HCT116 (cell line): ENCODE measurements at regions not wholly inside any gene's neighbourhood (a gene's known extent, or its start where the extent isn't known, plus 50 kb on each side); places are given as distances from the start of the nearest gene placed in this dataset.

Experiments used
- ATAC-seq: fragments of 200-7000 bp; cut with Tn5 transposase; 2 replicates; pipeline ENCODE4 v1.9.1; 2020; ENCODE audit warnings: mild to moderate bottlenecking, moderate library complexity
- BruUV-seq: library from RNA; stranded (reverse); fragments of 400-500 nt; replicated peaks from 2 replicates; lab custom pipeline; 2021; lab: Mats Ljungman, UMichigan
- CTCF ChIA-PET: fragments of 300-600 bp; sonication (Branson Sonifier 250); formaldehyde crosslinking; loops from one replicate; lab custom pipeline; 2021; ENCODE audit warnings: antibody characterized with exemption; lab: Charles Lee
- POLR2A ChIA-PET: fragments of 300-600, 350-600 bp; sonication (Branson Sonifier 250); formaldehyde crosslinking; loops from one replicate; lab custom pipeline; 2021; ENCODE audit warnings: antibody characterized with exemption; lab: Charles Lee
- RAD21 ChIA-PET, 2 experiments: fragments of 300-600 bp; sonication (Branson Sonifier 250); formaldehyde crosslinking; loops; one replicate each; lab custom pipeline; 2023; ENCODE audit warnings: low total read pairs in 2 of 2; ENCODE audit not compliant: uncharacterized antibody in 2 of 2, unreplicated experiment in 2 of 2, low non-redundant PET in 1 of 2; lab: Charles Lee
- DNase-seq: peaks from one replicate; pipeline ENCODE4 v3.0.0-alpha.2; 2010; ENCODE audit warnings: low read depth, low spot score
- H2AFZ ChIP-seq: fragments of 200-600 bp; shearing (Covaris generic), sonication (generic); 2 replicates; pipeline ENCODE4 v1.6.1; 2017; ENCODE audit warnings: low read depth, mixed run types, mixed read lengths, antibody characterized with exemption, low read length; ENCODE audit not compliant: poor library complexity, severe bottlenecking
- H3K27ac ChIP-seq: 2 replicates; pipeline ENCODE4 v1.5.1; 2012; ENCODE audit warnings: low read depth, low read length
- H3K27me3 ChIP-seq: fragments of 200-600 bp; sonication (generic); 2 replicates; pipeline ENCODE4 v1.6.1; 2016; ENCODE audit warnings: mixed run types, low read length, mixed read lengths; ENCODE audit not compliant: insufficient read depth
- H3K36me3 ChIP-seq, 2 experiments: fragments of 200-500 bp in 1 of 2; fragments of 200-600 bp in 1 of 2; sonication (Bioruptor generic) in 1 of 2; sonication (generic) in 1 of 2; 2 replicates each; pipeline versions ENCODE4 v1.5.1 to v1.6.1; 2014 to 2016; ENCODE audit warnings: low read length in 2 of 2, inconsistent platforms in 1 of 2, mixed read lengths in 1 of 2, mixed run types in 1 of 2; ENCODE audit not compliant: insufficient read depth in 2 of 2, control insufficient read depth in 1 of 2
- H3K4me1 ChIP-seq, 2 experiments: fragments of 200-600 bp in 1 of 2; sonication (generic) in 1 of 2; 2 replicates each; pipeline versions ENCODE4 v1.5.1 to v1.6.1; 2012 to 2017; ENCODE audit warnings: low read length in 2 of 2, inconsistent platforms in 1 of 2, mild to moderate bottlenecking in 1 of 2, mixed read lengths in 1 of 2, mixed run types in 1 of 2, moderate library complexity in 1 of 2; ENCODE audit not compliant: insufficient read depth in 2 of 2, control insufficient read depth in 1 of 2
- H3K4me2 ChIP-seq: fragments of 200-600 bp; sonication (generic); 2 replicates; pipeline ENCODE4 v1.6.1; 2017; ENCODE audit warnings: mixed run types, low read length, mixed read lengths
- H3K4me3 ChIP-seq, 2 experiments: fragments of 200-600 bp in 1 of 2; sonication (generic) in 1 of 2; replicated peaks in 1 of 2; 2 replicates each; pipeline ENCODE4 v1.5.1; 2011 to 2016; ENCODE audit warnings: low read length in 2 of 2, control low read depth in 1 of 2, low read depth in 1 of 2, mild to moderate bottlenecking in 1 of 2, mixed read lengths in 1 of 2, mixed run types in 1 of 2
- H3K79me2 ChIP-seq: fragments of 200-600 bp; sonication (generic); 2 replicates; pipeline ENCODE4 v1.6.1; 2017; ENCODE audit warnings: mild to moderate bottlenecking, mixed run types, low read length, moderate library complexity, mixed read lengths; ENCODE audit not compliant: insufficient read depth
- H3K9ac ChIP-seq: fragments of 200-600 bp; sonication (generic); 2 replicates; pipeline ENCODE4 v1.6.1; 2016; ENCODE audit warnings: low read length, mixed read lengths
- H3K9me2 ChIP-seq: fragments of 200-600 bp; sonication (generic), shearing (Covaris generic); 2 replicates; pipeline ENCODE4 v1.6.1; 2017; ENCODE audit warnings: mixed run types, mild to moderate bottlenecking, moderate library complexity; ENCODE audit not compliant: insufficient read depth
- H3K9me3 ChIP-seq, 2 experiments: fragments of 200-500 bp in 1 of 2; fragments of 200-600 bp in 1 of 2; sonication (Bioruptor generic) in 1 of 2; sonication (generic) in 1 of 2; 2 replicates each; pipeline ENCODE4 v1.6.1; 2014 to 2017; ENCODE audit warnings: low read length in 2 of 2, mixed read lengths in 2 of 2, inconsistent platforms in 1 of 2, low read depth in 1 of 2, mild to moderate bottlenecking in 1 of 2, mixed run types in 1 of 2, moderate library complexity in 1 of 2; ENCODE audit not compliant: control insufficient read depth in 1 of 2, insufficient read depth in 1 of 2
- H4K20me1 ChIP-seq: fragments of 200-600 bp; sonication (generic), shearing (Covaris generic); 2 replicates; pipeline ENCODE4 v1.6.1; 2017; ENCODE audit warnings: mixed run types, mild to moderate bottlenecking, moderate library complexity; ENCODE audit not compliant: insufficient read depth
- ATF3 ChIP-seq: IDR thresholded peaks from 2 replicates; pipeline ENCODE4 v1.6.1; 2012
- CBX3 ChIP-seq: IDR thresholded peaks from 2 replicates; pipeline ENCODE4 v1.6.1; 2012; ENCODE audit warnings: low read depth
- CEBPB ChIP-seq: IDR thresholded peaks from 2 replicates; pipeline ENCODE4 v1.6.1; 2012; ENCODE audit warnings: low read depth
- EGR1 ChIP-seq: IDR thresholded peaks from 2 replicates; pipeline ENCODE4 v1.6.1; 2012; ENCODE audit warnings: low read depth
- EZH2 ChIP-seq: fragments of 200-600 bp; sonication (generic); IDR thresholded peaks from 2 replicates; pipeline ENCODE4 v1.6.1; 2017; ENCODE audit warnings: antibody characterized with exemption, mixed run types
- JUND ChIP-seq: IDR thresholded peaks from 2 replicates; pipeline ENCODE4 v1.6.1; 2012
- MAX ChIP-seq: IDR thresholded peaks from 2 replicates; pipeline ENCODE4 v1.6.1; 2012
- POLR2A ChIP-seq: IDR thresholded peaks from 2 replicates; pipeline ENCODE4 v1.7.0; 2011; ENCODE audit warnings: borderline replicate concordance; ENCODE audit not compliant: insufficient read depth, insufficient read length; ENCODE audit errors: extremely low read depth
- POLR2AphosphoS5 ChIP-seq: IDR thresholded peaks from 2 replicates; pipeline ENCODE4 v1.6.1; 2011; ENCODE audit warnings: mild to moderate bottlenecking, low read depth, low read length, moderate library complexity
- SIN3A ChIP-seq: IDR thresholded peaks from 2 replicates; pipeline ENCODE4 v1.6.1; 2012; ENCODE audit warnings: low read depth
- SP1 ChIP-seq: IDR thresholded peaks from 2 replicates; pipeline ENCODE4 v1.6.1; 2012; ENCODE audit warnings: low read depth
- SRF ChIP-seq: IDR thresholded peaks from 2 replicates; pipeline ENCODE4 v1.6.1; 2012; ENCODE audit warnings: low read depth
- TCF7L2 ChIP-seq: IDR thresholded peaks from 2 replicates; pipeline ENCODE4 v1.7.0; 2011; ENCODE audit warnings: borderline replicate concordance, inconsistent platforms; ENCODE audit not compliant: insufficient read depth, insufficient read length; ENCODE audit errors: extremely low read depth
- YY1 ChIP-seq: IDR thresholded peaks from 2 replicates; pipeline ENCODE4 v1.6.1; 2011; ENCODE audit warnings: low read length, low read depth, moderate library complexity, mild to moderate bottlenecking; ENCODE audit not compliant: insufficient replicate concordance; ENCODE audit errors: extremely low read depth
- ZBTB33 ChIP-seq: IDR thresholded peaks from 2 replicates; pipeline ENCODE4 v1.6.1; 2011; ENCODE audit warnings: mild to moderate bottlenecking, low read length, moderate library complexity; ENCODE audit not compliant: insufficient replicate concordance; ENCODE audit errors: extremely low read depth
- ZNF274 ChIP-seq: fragments of 200-500 bp; sonication (Bioruptor generic); IDR thresholded peaks from 2 replicates; pipeline ENCODE4 v1.6.1; 2014; ENCODE audit warnings: mild to moderate bottlenecking, low read depth, low read length, inconsistent platforms
- intact Hi-C: fragments of 100-400 bp; cut with micrococcal nuclease; formaldehyde crosslinking; loops from 2 replicates; pipeline ENCODE4 v1.10.0; 2022
- TF ChIP-seq, protein P1 (sequence below), 3 experiments: fragments of 200-600 bp in 1 of 3; sonication (generic) in 1 of 3; IDR thresholded peaks in 2 of 3; conservative IDR thresholded peaks in 1 of 3; 2 replicates each; pipeline ENCODE4 v1.5.1; 2012 to 2017; ENCODE audit warnings: low read depth in 2 of 3, low read length in 2 of 3, antibody characterized with exemption in 1 of 3, borderline replicate concordance in 1 of 3, control low read depth in 1 of 3, mild to moderate bottlenecking in 1 of 3, mixed read lengths in 1 of 3, mixed run types in 1 of 3, moderate library complexity in 1 of 3; ENCODE audit not compliant: insufficient read depth in 1 of 3

- Histone ChIP-seq H3K79me2 (no peaks in the 10 kb centered on the region), H3K4me2 (no peak overlapping the region), H3K4me3 (no peak overlapping the region), H3K9ac (no peak overlapping the region), H3K27me3 (peaks cover 12% of the 10 kb centered on the region), H2AFZ (no peak overlapping the region), H3K36me3 (no peaks in the 10 kb centered on the region), H3K9me3 (no peaks in the 10 kb centered on the region), H3K27ac (no peak overlapping the region)
- ChIA-PET POLR2A (no interaction called here), CTCF (no interaction called here), RAD21 (no interaction called here)
- DNase-seq: no peak
- intact Hi-C loops: no loop called here
- no TSS peak for BruUV-seq
- TF ChIP-seq ATF3 (no peak), EGR1 (no peak), YY1 (no peak), SRF (no peak), ZNF274 (no peak), EZH2 (no peak), CEBPB (no peak), SP1 (no peak), SIN3A (no peak), TCF7L2 (no peak), JUND (no peak), POLR2AphosphoS5 (no peak), CBX3 (no peak), ZBTB33 (no peak), MAX (no peak), POLR2A (no peak)
- TF ChIP-seq, protein P1, sequence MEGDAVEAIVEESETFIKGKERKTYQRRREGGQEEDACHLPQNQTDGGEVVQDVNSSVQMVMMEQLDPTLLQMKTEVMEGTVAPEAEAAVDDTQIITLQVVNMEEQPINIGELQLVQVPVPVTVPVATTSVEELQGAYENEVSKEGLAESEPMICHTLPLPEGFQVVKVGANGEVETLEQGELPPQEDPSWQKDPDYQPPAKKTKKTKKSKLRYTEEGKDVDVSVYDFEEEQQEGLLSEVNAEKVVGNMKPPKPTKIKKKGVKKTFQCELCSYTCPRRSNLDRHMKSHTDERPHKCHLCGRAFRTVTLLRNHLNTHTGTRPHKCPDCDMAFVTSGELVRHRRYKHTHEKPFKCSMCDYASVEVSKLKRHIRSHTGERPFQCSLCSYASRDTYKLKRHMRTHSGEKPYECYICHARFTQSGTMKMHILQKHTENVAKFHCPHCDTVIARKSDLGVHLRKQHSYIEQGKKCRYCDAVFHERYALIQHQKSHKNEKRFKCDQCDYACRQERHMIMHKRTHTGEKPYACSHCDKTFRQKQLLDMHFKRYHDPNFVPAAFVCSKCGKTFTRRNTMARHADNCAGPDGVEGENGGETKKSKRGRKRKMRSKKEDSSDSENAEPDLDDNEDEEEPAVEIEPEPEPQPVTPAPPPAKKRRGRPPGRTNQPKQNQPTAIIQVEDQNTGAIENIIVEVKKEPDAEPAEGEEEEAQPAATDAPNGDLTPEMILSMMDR (IDR thresholded peaks at IDR 0.05 in 2 of 3, conservative IDR thresholded peaks at IDR 0.05 in 1 of 3; ENCODE audit: borderline replicate concordance in 1 of 3, insufficient read depth in 1 of 3, low read depth in 2 of 3, low read length in 2 of 3): no peak
- TF ChIP-seq, all 23 proteins: peak for 0
- Histone ChIP-seq H3K4me1 (no peaks in the 10 kb centered on the region), H4K20me1 (no peaks in the 10 kb centered on the region), H3K9me2 (no peaks in the 10 kb centered on the region)
- no peak for ATAC-seq
Measured at GRCh38 chr11:116426761-116427160, 346.0 kb downstream of the BUD13 start.
